HG02981 (cell line): ENCODE measurements at regions not wholly inside any gene's neighbourhood (a gene's known extent, or its start where the extent isn't known, plus 50 kb on each side); places are given as distances from the start of the nearest gene placed in this dataset.
"Not testable (repeated sequence)": the region's sequence is repeated elsewhere in the genome, so short reads cannot be mapped to it uniquely, and the experiment has no call there.

ENCODE experiments used
- ATAC-seq: cut with Tn5 transposase; IDR thresholded peaks from one replicate; pipeline ENCODE4 v1.9.1; 2021; ENCODE audit warnings: mild to moderate bottlenecking, moderate library complexity; ENCODE audit not compliant: unreplicated experiment

- ATAC-seq: no peak
Observed at GRCh38 chr6:27679964-27680694, 207.2 kb upstream of the ZNF184 start.

- ATAC-seq: no peak
Observed at GRCh38 chr6:27679308-27679963, 206.5 kb upstream of the ZNF184 start.

- ATAC-seq: no peak
Observed at GRCh38 chr6:27678469-27678868, 205.6 kb upstream of the ZNF184 start.

GRCh38 chr6:27674882-27675281 is 202.0 kb upstream of the ZNF184 start:
- no peak for ATAC-seq

- ATAC-seq: peak; percentile 57
Observed at GRCh38 chr6:27672113-27672799, 199.4 kb upstream of the ZNF184 start.

GRCh38 chr6:27669624-27670301 is 196.9 kb upstream of the ZNF184 start:
- ATAC-seq: no peak

- ATAC-seq: no peak
Observed at GRCh38 chr6:27669295-27669623, 196.4 kb upstream of the ZNF184 start.

- no peak for ATAC-seq
Observed at GRCh38 chr6:27668442-27669294, 195.8 kb upstream of the ZNF184 start.

- ATAC-seq: no peak
Observed at GRCh38 chr6:27667657-27668441, 194.9 kb upstream of the ZNF184 start.

- ATAC-seq: no peak
Observed at GRCh38 chr6:27667016-27667656, 194.2 kb upstream of the ZNF184 start.

- no peak for ATAC-seq
Observed at GRCh38 chr6:27662769-27663168, 189.9 kb upstream of the ZNF184 start.

- not testable (repeated sequence) for ATAC-seq
Observed at GRCh38 chr6:27662212-27662611, 189.3 kb upstream of the ZNF184 start.

- ATAC-seq: not testable (repeated sequence)
Observed at GRCh38 chr6:27653143-27653825, 180.4 kb upstream of the ZNF184 start.

- ATAC-seq: no peak
Observed at GRCh38 chr6:27651371-27651732, 178.4 kb upstream of the ZNF184 start.

- ATAC-seq: no peak
Observed at GRCh38 chr6:27650620-27651370, 177.9 kb upstream of the ZNF184 start.

GRCh38 chr6:27644528-27644927 is 171.6 kb upstream of the ZNF184 start:
- ATAC-seq: no peak

- no peak for ATAC-seq
Observed at GRCh38 chr6:27642744-27643456, 170.0 kb upstream of the ZNF184 start.
